H1 (cell line): ENCODE measurements at regions not wholly inside any gene's neighbourhood (a gene's known extent, or its start where the extent isn't known, plus 50 kb on each side); places are given as distances from the start of the nearest gene placed in this dataset.

Source experiments
- CTCF ChIA-PET: fragments of 300-600 bp; sonication (Branson Sonifier 250); formaldehyde crosslinking; loops from one replicate; lab custom pipeline; 2021; ENCODE audit not compliant: partially characterized antibody; lab: Charles Lee
- POLR2A ChIA-PET: fragments of 300-600 bp; sonication (Branson Sonifier 250); formaldehyde crosslinking; loops from one replicate; lab custom pipeline; 2021; ENCODE audit warnings: inconsistent platforms; ENCODE audit not compliant: partially characterized antibody; lab: Charles Lee
- DNase-seq, 2 experiments: peaks; one replicate each; pipeline versions ENCODE4 v3.0.0 to v3.0.0-alpha.2; 2010 to 2022; ENCODE audit warnings: low spot score in 2 of 2, low read depth in 1 of 2, mixed read lengths in 1 of 2
- FAIRE-seq: peaks from 2 replicates; lab custom pipeline; 2011; peaks lifted over from hg19 to GRCh38; lab: Jason Lieb, UNC
- H2AFZ ChIP-seq: 2 replicates; pipeline ENCODE4 v1.8.1; 2012; ENCODE audit warnings: low read length, inconsistent platforms
- H2AK5ac ChIP-seq: 2 replicates; pipeline ENCODE4 v1.6.1; 2013; ENCODE audit warnings: low read depth, low read length
- H2BK120ac ChIP-seq: replicated peaks from 2 replicates; pipeline ENCODE3; 2013; ENCODE audit warnings: low read depth, low read length, inconsistent platforms
- H2BK12ac ChIP-seq: 2 replicates; pipeline ENCODE4 v1.6.1; 2013; ENCODE audit warnings: low read depth, low read length
- H2BK15ac ChIP-seq: 2 replicates; pipeline ENCODE4 v1.6.1; 2013; ENCODE audit warnings: low read length
- H2BK20ac ChIP-seq: 2 replicates; pipeline ENCODE4 v1.6.1; 2013; ENCODE audit warnings: low read length
- H2BK5ac ChIP-seq: 2 replicates; pipeline ENCODE4 v1.6.1; 2013; ENCODE audit warnings: low read depth, low read length
- H3K14ac ChIP-seq: 2 replicates; pipeline ENCODE4 v1.6.1; 2013; ENCODE audit warnings: inconsistent platforms; ENCODE audit not compliant: insufficient read length
- H3K18ac ChIP-seq: 2 replicates; pipeline ENCODE4 v1.6.1; 2013; ENCODE audit warnings: low read length; ENCODE audit errors: extremely low read depth
- H3K23ac ChIP-seq: 2 replicates; pipeline ENCODE4 v1.6.1; 2013; ENCODE audit warnings: inconsistent platforms; ENCODE audit not compliant: insufficient read length
- H3K23me2 ChIP-seq: 2 replicates; pipeline ENCODE4 v1.6.1; 2013; ENCODE audit warnings: low read depth, low read length
- H3K27ac ChIP-seq: 2 replicates; pipeline ENCODE4 v1.6.1; 2011; ENCODE audit warnings: low read depth, low read length, inconsistent platforms
- H3K27me3 ChIP-seq, 4 experiments: replicated peaks in 1 of 4; 1 replicate in 1 of 4; 2 replicates in 3 of 4; pipeline versions ENCODE4 v1.6.1 to v1.8.1; 2011 to 2013; ENCODE audit warnings: low read length in 3 of 4, mild to moderate bottlenecking in 3 of 4, inconsistent platforms in 2 of 4, mixed read lengths in 2 of 4, moderate library complexity in 1 of 4; ENCODE audit not compliant: control insufficient read depth in 3 of 4, insufficient read depth in 3 of 4; ENCODE audit errors: extremely low read depth in 1 of 4
- H3K36me3 ChIP-seq, 4 experiments: 2 replicates each; pipeline versions ENCODE4 v1.6.1 to v1.8.1; 2011 to 2013; ENCODE audit warnings: mild to moderate bottlenecking in 4 of 4, low read length in 3 of 4, moderate library complexity in 2 of 4, control low read depth in 1 of 4, inconsistent platforms in 1 of 4; ENCODE audit not compliant: insufficient read depth in 4 of 4, control insufficient read depth in 2 of 4
- H3K4ac ChIP-seq: replicated peaks from 2 replicates; pipeline ENCODE3; 2013; ENCODE audit warnings: low read length, low read depth, mixed read lengths, inconsistent platforms; ENCODE audit not compliant: insufficient read length
- H3K4me1 ChIP-seq, 4 experiments: replicated peaks in 1 of 4; 1 replicate in 1 of 4; 2 replicates in 3 of 4; pipeline versions ENCODE4 v1.6.1 to v1.8.1; 2011 to 2013; ENCODE audit warnings: low read length in 3 of 4, inconsistent platforms in 2 of 4, mixed read lengths in 1 of 4; ENCODE audit not compliant: insufficient read depth in 4 of 4, control insufficient read depth in 3 of 4
- H3K4me2 ChIP-seq, 2 experiments: 2 replicates each; pipeline versions ENCODE4 v1.6.1 to v1.8.1; 2011 to 2013; ENCODE audit warnings: low read depth in 2 of 2, low read length in 2 of 2, control low read depth in 1 of 2, inconsistent platforms in 1 of 2, mild to moderate bottlenecking in 1 of 2; ENCODE audit not compliant: insufficient read depth in 1 of 2
- H3K4me3 ChIP-seq, 4 experiments: fragments of 200-600, 300-600 bp in 1 of 4; sonication (generic), shearing (Covaris generic), sonication (Bioruptor Twin) in 1 of 4; 2 replicates each; pipeline versions ENCODE4 v1.5.1 to v1.8.1; 2011 to 2016; ENCODE audit warnings: low read length in 4 of 4, low read depth in 3 of 4, control low read depth in 2 of 4, inconsistent platforms in 2 of 4, mild to moderate bottlenecking in 2 of 4, mixed read lengths in 1 of 4, moderate library complexity in 1 of 4; ENCODE audit not compliant: insufficient read depth in 2 of 4; ENCODE audit errors: extremely low read depth in 1 of 4
- H3K56ac ChIP-seq: replicated peaks from 2 replicates; pipeline ENCODE3; 2013; ENCODE audit warnings: low read depth, mild to moderate bottlenecking, mixed read lengths, low read length, inconsistent platforms; ENCODE audit not compliant: insufficient read length
- H3K79me1 ChIP-seq: 2 replicates; pipeline ENCODE4 v1.6.1; 2013; ENCODE audit warnings: low read depth, low read length, control low read depth
- H3K79me2 ChIP-seq, 2 experiments: 2 replicates each; pipeline versions ENCODE4 v1.6.1 to v1.8.1; 2012 to 2013; ENCODE audit warnings: low read length in 2 of 2, mild to moderate bottlenecking in 2 of 2, inconsistent platforms in 1 of 2; ENCODE audit not compliant: insufficient read depth in 2 of 2, control insufficient read depth in 1 of 2
- H3K9ac ChIP-seq, 4 experiments: replicated peaks in 1 of 4; 1 replicate in 1 of 4; 2 replicates in 3 of 4; pipeline versions ENCODE4 v1.6.1 to v1.8.1; 2011 to 2013; ENCODE audit warnings: low read depth in 3 of 4, low read length in 3 of 4, control low read depth in 2 of 4, mild to moderate bottlenecking in 2 of 4, moderate library complexity in 2 of 4, inconsistent platforms in 1 of 4; ENCODE audit errors: extremely low read depth in 1 of 4
- H3K9me3 ChIP-seq, 2 experiments: 2 replicates each; pipeline versions ENCODE4 v1.6.1 to v1.8.1; 2012 to 2013; ENCODE audit warnings: mild to moderate bottlenecking in 2 of 2, moderate library complexity in 2 of 2, control low read depth in 1 of 2, inconsistent platforms in 1 of 2, low read depth in 1 of 2, low read length in 1 of 2, mixed read lengths in 1 of 2; ENCODE audit not compliant: insufficient read depth in 2 of 2
- H4K20me1 ChIP-seq, 2 experiments: replicated peaks in 1 of 2; 2 replicates each; pipeline versions ENCODE3 to v1.8.1; 2011 to 2013; ENCODE audit warnings: inconsistent platforms in 2 of 2, low read length in 2 of 2, mild to moderate bottlenecking in 1 of 2; ENCODE audit not compliant: insufficient read depth in 2 of 2, control insufficient read depth in 1 of 2
- H4K5ac ChIP-seq: 2 replicates; pipeline ENCODE4 v1.6.1; 2013; ENCODE audit warnings: low read length, low read depth, mixed read lengths, inconsistent platforms; ENCODE audit not compliant: insufficient read length
- H4K8ac ChIP-seq: 2 replicates; pipeline ENCODE4 v1.8.0; 2013; ENCODE audit warnings: mild to moderate bottlenecking, moderate library complexity, low read length, inconsistent platforms; ENCODE audit not compliant: insufficient read depth; ENCODE audit errors: extremely low read depth
- H4K91ac ChIP-seq: replicated peaks from 2 replicates; pipeline ENCODE3; 2013; ENCODE audit warnings: low read length, mixed read lengths, inconsistent platforms; ENCODE audit not compliant: insufficient read length
- BACH1 ChIP-seq: IDR thresholded peaks from 2 replicates; pipeline ENCODE4 v1.6.1; 2012; ENCODE audit warnings: low read length, improper control_type of control experiment
- FOSL1 ChIP-seq: IDR thresholded peaks from 2 replicates; pipeline ENCODE4 v1.6.1; 2011; ENCODE audit warnings: mild to moderate bottlenecking, low read depth, low read length, moderate library complexity; ENCODE audit not compliant: insufficient read depth
- RNF2 ChIP-seq: fragments of 200-900, 300-1000 bp; sonication (generic); IDR thresholded peaks from 2 replicates; pipeline ENCODE4 v1.7.1; 2016; ENCODE audit warnings: borderline replicate concordance, low read depth, mild to moderate bottlenecking, antibody characterized with exemption, low read length; ENCODE audit not compliant: poor library complexity, severe bottlenecking; ENCODE audit errors: missing control alignments
- SP2 ChIP-seq: IDR thresholded peaks from 2 replicates; pipeline ENCODE4 v1.6.1; 2012; ENCODE audit warnings: mild to moderate bottlenecking, low read length, inconsistent platforms
- TEAD4 ChIP-seq: IDR thresholded peaks from 2 replicates; pipeline ENCODE4 v1.6.1; 2012; ENCODE audit warnings: low read depth, low read length, inconsistent platforms, mixed read lengths
- whole genome bisulfite sequencing, 2 experiments: shearing (Covaris generic) in 1 of 2; methylation state at CpG; one replicate each; pipeline versions ENCODE4 v1.1.6 to v1.1.7; 2013 to 2015; ENCODE audit warnings: low lambda C conversion rate in 2 of 2, mixed read lengths in 2 of 2, inconsistent platforms in 1 of 2, low coverage in 1 of 2, missing lambda C conversion rate in 1 of 2; ENCODE audit not compliant: insufficient replicate concordance in 2 of 2, insufficient coverage in 1 of 2, insufficient read length in 1 of 2; ENCODE audit errors: extremely low coverage in 1 of 2, missing lambda C conversion rate in 1 of 2; 5-methylcytosine and 5-hydroxymethylcytosine counted together

- CTCF ChIA-PET, result no interaction called here
Observed at GRCh38 chr2:67713376-67713775, 316.2 kb downstream of the ETAA1 start.

More at GRCh38 chr2:67713376-67713775, 316.2 kb downstream of the ETAA1 start:
- POLR2A ChIA-PET, result no interaction called here
- H2BK12ac ChIP-seq, result no peak overlapping the region
- no peak overlapping the region for H4K8ac ChIP-seq
- no peak overlapping the region for H2BK15ac ChIP-seq
- H2BK20ac ChIP-seq, result no peak overlapping the region
- H4K20me1 ChIP-seq, result no peaks in the 10 kb centered on the region
- H3K9me3 ChIP-seq, result no peaks in the 10 kb centered on the region
- H2AK5ac ChIP-seq, result no peak overlapping the region
- no peak overlapping the region for H3K23ac ChIP-seq
- DNase-seq, result no peak
- no peak overlapping the region for H3K18ac ChIP-seq
- 86% methylated on average over 3 of the region's 3 CpGs; no CpG with 5 or more reads in 1 of the 2 experiments for WGBS, 2 experiments
- H2AFZ ChIP-seq, result 0 out of 2 replicates have a peak overlapping the region, but pooled peaks have one; percentile 39
- H3K4me3 ChIP-seq, result no peak overlapping the region
- H3K4ac ChIP-seq, result no peak overlapping the region
- no peak overlapping the region for H4K5ac ChIP-seq
- H2BK5ac ChIP-seq, result no peak overlapping the region
- no peak for TF ChIP-seq FOSL1
- TF ChIP-seq BACH1, result no peak
- TF ChIP-seq RNF2, result no peak
- no peak for TF ChIP-seq SP2
- no peak for TF ChIP-seq TEAD4
- TF ChIP-seq, all 59 proteins: peak for 0
- Histone ChIP-seq H4K91ac (no peak overlapping the region), H3K36me3 (no peaks in the 10 kb centered on the region), H3K9ac (no peak overlapping the region), H3K79me1 (no peaks in the 10 kb centered on the region), H3K79me2 (no peaks in the 10 kb centered on the region), H2BK120ac (no peak overlapping the region), H3K27ac (no peak overlapping the region), H3K23me2 (no peaks in the 10 kb centered on the region), H3K27me3 (no peaks in the 10 kb centered on the region), H3K4me1 (no peaks in the 10 kb centered on the region), H3K56ac (no peak overlapping the region), H3K14ac (no peak overlapping the region), H3K4me2 (no peak overlapping the region)
- FAIRE-seq, result no peak
